Kidney capillary endothelial cell (primary cell): ENCODE measurements at regions not wholly inside any gene's neighbourhood (a gene's known extent, or its start where the extent isn't known, plus 50 kb on each side); places are given as distances from the start of the nearest gene placed in this dataset.
A peak's percentile ranks its signal among the peaks of the same experiment; 100 is the strongest.

Experiments used
- DNase-seq: peaks from one replicate; pipeline ENCODE4 v3.0.0-alpha.2; 2018; ENCODE audit warnings: low spot score

DNA sequence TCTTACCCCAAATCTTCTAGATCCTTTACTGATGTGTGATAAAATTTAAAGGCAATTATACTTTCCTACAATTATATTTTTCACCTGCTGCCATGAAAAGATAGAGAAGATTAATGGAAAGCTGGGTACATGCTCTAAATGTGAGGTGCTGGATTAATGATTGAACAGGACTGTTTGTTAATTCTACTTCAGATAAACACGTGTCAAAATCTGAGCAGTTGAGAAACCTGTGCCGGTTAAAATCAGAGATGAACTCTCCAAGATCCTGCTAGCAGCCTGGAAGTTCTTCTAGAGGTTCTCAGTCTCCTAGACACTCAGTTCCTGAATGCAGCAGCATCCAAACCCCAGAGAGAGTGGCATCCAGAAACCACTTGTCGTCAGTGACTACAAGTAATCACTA is 69.2 kb downstream of the INHBA start:
- no peak for DNase-seq

DNA sequence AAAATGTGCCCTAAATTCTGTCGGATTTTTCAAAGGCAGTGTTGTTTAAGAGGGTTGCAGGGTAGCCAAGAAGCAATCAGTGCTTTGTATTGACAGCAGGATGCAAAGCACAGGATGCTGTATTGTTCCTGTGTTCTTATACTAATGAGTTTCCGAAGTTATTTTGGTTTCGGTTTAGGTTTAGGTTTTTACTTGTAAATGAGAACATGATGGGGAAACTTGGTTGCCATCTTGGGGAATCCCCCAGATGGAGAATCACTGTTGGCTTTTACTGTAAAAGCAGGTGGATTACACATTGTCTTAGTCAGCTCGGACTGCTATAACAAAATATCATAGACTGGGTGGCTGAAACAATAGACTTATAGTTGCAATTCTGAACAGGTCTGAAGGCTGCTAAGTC is 72.1 kb downstream of the INHBA start:
- no peak for DNase-seq

DNA sequence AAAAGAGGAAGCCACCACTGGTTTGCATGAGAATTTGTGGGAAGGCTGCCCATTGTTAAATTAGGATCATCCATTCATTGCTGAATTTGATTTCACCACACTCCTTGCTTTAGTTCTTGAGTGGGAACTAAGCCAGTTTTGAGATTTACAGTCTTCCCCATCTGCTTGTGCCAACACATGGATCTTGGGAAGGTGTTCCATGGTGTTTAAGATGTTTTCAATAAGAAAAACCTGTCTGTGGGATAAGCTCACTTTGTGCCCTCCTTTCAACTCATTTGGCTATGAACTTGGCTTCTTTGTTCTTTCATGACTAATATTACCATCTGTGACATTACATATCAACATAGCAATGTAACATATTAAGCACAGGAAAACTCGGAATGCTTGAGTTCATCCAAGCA is 73.2 kb downstream of the INHBA start:
- no peak for DNase-seq

DNA sequence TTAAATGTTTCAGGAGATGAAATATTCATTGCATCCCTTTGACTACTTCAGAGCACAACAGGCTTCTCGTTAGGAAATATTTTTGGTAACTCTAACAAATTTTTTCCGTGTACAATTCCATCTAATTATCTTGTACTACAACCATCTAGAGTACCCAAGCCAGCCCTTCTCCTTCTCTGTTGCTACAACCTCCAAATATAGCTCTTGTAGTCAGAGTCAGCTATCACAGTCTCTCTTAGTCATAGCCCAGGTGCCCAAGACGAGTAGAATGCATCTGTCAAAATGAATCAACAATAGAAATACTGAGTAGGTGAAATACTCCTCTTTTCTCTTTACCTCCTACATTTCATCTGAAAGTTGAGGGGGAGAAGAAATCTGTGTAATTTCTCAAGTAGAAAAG is 74.0 kb downstream of the INHBA start:
- DNase-seq, result no peak

DNA sequence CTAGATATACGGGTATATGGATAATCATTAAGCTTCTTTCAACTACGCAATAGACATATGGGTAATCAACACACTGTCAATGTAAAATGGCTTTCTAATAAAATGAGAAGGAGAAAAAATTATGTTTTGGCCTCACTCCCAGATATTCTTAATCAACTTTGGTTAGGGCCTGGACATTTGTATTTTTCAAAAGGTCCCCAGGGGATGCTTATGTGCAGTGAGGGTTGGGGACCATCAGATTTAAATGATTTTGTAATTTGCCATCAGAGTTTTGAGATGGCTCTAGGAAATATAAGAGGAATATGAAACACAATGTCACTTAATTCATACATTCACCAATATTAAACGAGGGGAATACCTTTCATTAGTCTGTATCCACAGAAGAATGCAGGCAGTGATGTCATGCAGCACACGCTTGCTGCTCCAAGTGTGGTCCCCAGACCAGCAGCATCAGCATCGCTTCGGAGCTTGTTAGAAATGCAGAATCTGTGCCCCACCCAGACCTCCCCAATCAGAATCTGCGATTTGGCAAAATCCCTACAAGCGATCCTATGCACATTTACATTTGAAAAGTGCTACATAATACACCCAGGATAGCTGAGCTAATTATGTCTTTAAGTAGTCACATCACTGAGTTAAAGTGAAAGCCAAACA is 75.1 kb downstream of the INHBA start:
- DNase-seq, result no peak

GRCh38 chr7:41624818-41625217 is 78.1 kb downstream of the INHBA start:
- DNase-seq, result no peak

DNA sequence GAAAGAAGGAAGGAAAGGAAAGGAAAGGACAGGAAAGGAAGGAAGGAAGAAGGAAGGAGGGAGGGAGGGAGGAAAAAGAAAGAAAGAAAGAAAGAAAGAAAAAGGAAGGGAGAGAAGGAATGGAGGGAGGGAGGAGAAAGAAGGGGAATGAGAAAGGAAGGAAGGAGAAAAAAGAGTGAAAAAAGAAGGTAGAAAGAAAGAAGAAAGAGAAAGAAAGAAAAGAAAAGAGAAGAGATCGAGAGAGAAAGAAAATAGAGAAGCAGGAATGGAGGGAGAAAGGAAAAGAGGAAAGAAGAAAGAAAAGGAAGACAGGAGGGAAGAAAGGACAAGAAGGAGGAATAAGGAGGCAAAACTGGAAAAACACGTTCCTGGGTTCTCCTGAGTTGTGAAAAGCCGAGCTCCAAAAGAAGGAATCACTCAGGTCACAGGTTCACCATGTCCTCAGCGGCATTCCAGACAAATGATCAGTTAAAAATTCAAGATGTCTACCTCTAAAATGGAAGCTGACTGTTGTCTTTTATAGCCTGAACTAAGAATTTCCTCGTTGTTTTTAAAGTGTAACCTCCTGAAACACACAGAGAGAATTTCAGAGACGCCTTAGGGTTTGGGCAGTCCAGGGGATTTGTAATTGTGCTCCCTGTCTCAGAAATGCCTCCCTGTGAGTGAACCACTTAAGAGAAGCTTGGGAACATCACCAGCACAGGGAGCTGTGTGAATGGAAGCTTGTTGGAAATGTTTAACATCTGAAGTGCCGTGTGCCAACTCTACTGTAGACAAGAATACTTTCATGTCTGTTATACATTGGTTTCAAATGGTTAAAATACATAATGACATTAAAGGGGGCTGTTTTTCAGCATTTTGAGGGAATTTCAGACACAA is 80.7 kb downstream of the INHBA start:
- no peak for DNase-seq

- no peak for DNase-seq
Measured at GRCh38 chr7:41617987-41618386, 84.9 kb downstream of the INHBA start.

DNA sequence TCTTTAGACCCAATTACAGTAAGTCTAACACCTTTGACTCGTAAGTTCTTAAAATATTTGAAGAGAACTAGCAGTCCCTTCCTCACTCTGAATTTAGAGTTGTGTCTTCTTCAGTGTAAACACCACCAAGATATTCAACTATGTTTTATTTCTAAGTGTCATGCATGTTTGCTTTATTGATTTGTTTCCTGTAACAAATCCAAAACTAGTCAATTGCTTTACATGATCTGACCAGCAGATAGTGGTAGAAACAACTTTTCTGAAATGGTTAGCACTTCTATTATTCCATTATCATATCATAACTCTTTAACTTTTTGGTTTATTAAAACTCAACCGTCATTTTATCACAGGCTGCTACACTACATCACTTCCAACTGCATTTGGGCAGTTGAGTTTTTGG is 90.1 kb downstream of the INHBA start:
- DNase-seq, result no peak

DNA sequence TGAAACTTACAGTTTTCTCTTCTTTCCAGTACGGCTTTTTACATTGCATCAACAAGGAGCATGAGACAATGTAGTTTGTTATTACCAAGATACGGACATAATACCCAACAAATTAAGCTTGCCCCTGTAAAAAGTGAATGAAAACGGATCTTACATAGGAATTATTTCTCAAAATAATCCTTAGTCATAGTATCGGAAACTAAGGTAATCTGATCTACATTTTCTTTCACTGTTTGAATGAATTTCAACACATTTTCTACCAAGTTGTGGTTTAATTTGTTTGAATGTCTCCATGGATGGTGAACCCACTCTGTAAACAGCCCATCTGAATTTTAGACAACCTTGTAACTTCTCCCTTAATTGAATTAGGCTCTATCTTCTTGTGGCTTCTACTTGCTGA is 90.5 kb downstream of the INHBA start:
- no peak for DNase-seq

- DNase-seq, result no peak
Measured at GRCh38 chr7:41608447-41608846, 94.4 kb downstream of the INHBA start.

- DNase-seq, result no peak
Measured at GRCh38 chr7:41603985-41604384, 98.9 kb downstream of the INHBA start.

DNA sequence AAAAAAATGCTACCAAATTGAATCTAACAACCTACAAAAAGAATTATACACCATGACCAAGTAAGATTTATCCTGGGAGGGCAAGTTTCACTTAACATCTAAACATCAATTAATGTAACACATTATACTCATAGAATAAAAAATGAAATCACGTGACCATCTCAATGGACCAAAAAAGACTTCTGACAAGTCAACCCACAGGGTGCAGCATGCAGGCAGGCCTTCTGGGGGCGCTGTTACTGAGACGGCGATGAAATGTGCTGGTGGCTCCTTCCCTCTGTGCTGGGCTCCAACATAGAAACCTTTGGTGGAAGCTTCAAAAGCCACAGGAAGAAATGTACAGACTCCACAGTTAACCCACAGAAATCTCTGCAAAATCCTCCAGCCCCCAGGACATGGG is 103.1 kb downstream of the INHBA start:
- DNase-seq, result no peak

- no peak for DNase-seq
Measured at GRCh38 chr7:41592794-41593193, 110.1 kb downstream of the INHBA start.

GRCh38 chr7:41592236-41592635 is 110.7 kb downstream of the INHBA start:
- no peak for DNase-seq

- DNase-seq, result no peak
Measured at GRCh38 chr7:41590986-41591385, 111.9 kb downstream of the INHBA start.

DNA sequence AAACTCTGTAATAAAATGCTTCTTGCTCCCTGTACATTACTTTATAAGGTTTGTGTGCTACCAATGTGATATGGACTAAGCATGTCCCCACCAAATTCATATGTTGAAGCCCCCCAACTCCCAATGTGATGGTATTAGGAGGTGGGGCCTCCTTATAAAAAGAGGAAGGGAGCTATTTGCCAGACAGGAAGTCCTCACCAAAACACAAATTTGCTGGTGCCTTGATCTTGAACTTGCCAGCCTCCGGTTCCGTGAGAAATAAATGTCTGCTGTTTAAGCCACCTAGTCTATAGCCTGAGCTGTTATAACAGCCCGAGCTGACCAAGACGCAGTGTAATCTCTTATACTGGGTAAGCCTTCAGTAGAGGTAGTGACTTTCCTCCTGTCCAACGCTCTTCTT is 114.5 kb downstream of the INHBA start:
- no peak for DNase-seq

- no peak for DNase-seq
Measured at GRCh38 chr7:41586931-41587640, 115.8 kb downstream of the INHBA start.

- DNase-seq, result no peak
Measured at GRCh38 chr7:41584746-41585145, 118.1 kb downstream of the INHBA start.

- DNase-seq, result no peak
Measured at GRCh38 chr7:41582116-41582515, 120.8 kb downstream of the INHBA start.

GRCh38 chr7:41581041-41581440 is 121.8 kb downstream of the INHBA start:
- DNase-seq, result no peak

- DNase-seq, result peak; percentile 72
Measured at GRCh38 chr7:41579961-41580935, 122.6 kb downstream of the INHBA start.
